ENCODE measurements at regions not wholly inside any gene's neighbourhood (a gene's known extent, or its start where the extent isn't known, plus 50 kb on each side); places are given as distances from the start of the nearest gene placed in this dataset.

DNA sequence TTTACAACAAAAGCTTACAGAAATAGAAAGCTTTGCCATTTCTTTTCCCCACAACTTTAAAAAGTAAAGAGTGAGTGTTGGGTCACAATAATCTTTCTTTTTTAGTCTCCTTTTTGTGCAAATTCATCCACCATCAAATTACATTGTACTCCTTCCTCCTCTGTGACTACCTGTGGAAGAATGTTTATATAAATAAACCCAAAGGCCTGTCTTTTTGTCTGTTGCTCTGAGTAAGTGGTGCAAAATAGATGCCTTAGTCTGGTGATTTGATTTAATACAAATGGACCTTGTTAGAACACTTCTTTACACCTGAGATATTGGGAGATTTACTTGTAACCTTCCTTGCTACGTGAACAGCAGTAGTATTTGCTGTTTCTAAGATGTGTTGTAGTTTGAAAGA lies 53.5 kb upstream of the TAF11L2 start:
- Histone ChIP-seq H3K27me3 (ENCODE audit: control insufficient read depth, insufficient read depth, low read length) (no peaks in the 10 kb centered on the region), H3K4me3 (ENCODE audit: low read length) (no peak overlapping the region), H3K4me1 (ENCODE audit: control insufficient read depth, insufficient read depth, low read length) (no peaks in the 10 kb centered on the region), H3K9me3 (ENCODE audit: control insufficient read depth, insufficient read depth, low read length) (no peaks in the 10 kb centered on the region), H3K27ac (ENCODE audit: low read length) (no peak overlapping the region), H3K36me3 (ENCODE audit: control insufficient read depth, insufficient read depth, low read length) (no peaks in the 10 kb centered on the region)
- H3K36me3 Mint-ChIP-seq, result no peaks in the 10 kb centered on the region
- ATAC-seq, result no peak
- intact Hi-C loops (cut with micrococcal nuclease), result no loop called here
- H3K27me3 Mint-ChIP-seq (ENCODE audit: low read depth in 2 of 2), result no peaks in the 10 kb centered on the region
- no peak for DNase-seq
- no peaks in the 10 kb centered on the region for H3K4me1 Mint-ChIP-seq
- no peak overlapping the region for H3K27ac Mint-ChIP-seq
- peaks cover 6 to 15% of the 10 kb centered on the region in 2 donors for H3K9me3 Mint-ChIP-seq
- TF ChIP-seq, protein P1, sequence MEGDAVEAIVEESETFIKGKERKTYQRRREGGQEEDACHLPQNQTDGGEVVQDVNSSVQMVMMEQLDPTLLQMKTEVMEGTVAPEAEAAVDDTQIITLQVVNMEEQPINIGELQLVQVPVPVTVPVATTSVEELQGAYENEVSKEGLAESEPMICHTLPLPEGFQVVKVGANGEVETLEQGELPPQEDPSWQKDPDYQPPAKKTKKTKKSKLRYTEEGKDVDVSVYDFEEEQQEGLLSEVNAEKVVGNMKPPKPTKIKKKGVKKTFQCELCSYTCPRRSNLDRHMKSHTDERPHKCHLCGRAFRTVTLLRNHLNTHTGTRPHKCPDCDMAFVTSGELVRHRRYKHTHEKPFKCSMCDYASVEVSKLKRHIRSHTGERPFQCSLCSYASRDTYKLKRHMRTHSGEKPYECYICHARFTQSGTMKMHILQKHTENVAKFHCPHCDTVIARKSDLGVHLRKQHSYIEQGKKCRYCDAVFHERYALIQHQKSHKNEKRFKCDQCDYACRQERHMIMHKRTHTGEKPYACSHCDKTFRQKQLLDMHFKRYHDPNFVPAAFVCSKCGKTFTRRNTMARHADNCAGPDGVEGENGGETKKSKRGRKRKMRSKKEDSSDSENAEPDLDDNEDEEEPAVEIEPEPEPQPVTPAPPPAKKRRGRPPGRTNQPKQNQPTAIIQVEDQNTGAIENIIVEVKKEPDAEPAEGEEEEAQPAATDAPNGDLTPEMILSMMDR (IDR thresholded peaks at IDR 0.05), result no peak
- H3K4me3 Mint-ChIP-seq, result no peak overlapping the region
- WGBS (ENCODE audit: insufficient coverage), result no CpG with 5 or more reads among the region's 1 CpG

DNA sequence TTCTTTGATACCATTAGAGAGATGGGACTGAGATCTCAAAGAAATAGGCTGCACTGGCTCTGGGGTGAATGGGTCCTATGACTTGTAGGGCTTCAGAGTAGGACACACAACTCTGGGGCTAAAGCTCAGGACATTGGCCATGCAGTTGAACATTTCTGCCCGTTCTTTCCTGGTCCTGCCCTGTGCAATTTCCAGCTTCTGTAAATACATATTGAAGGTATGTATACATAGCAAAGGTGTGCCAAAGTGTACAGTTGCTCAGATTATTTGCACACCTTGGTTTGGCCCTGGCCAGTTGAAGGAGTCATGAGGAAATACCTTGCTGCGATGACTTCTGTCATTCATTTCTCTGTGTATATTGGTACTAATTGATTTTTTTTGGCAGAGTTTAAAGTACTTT lies 52.8 kb upstream of the TAF11L2 start:
- TF ChIP-seq, protein P1 (IDR thresholded peaks at IDR 0.05), result no peak
- Histone ChIP-seq H3K9me3 (ENCODE audit: control insufficient read depth, insufficient read depth, low read length) (no peaks in the 10 kb centered on the region), H3K36me3 (ENCODE audit: control insufficient read depth, insufficient read depth, low read length) (no peaks in the 10 kb centered on the region), H3K4me1 (ENCODE audit: control insufficient read depth, insufficient read depth, low read length) (no peaks in the 10 kb centered on the region), H3K27ac (ENCODE audit: low read length) (no peak overlapping the region), H3K27me3 (ENCODE audit: control insufficient read depth, insufficient read depth, low read length) (no peaks in the 10 kb centered on the region), H3K4me3 (ENCODE audit: low read length) (no peak overlapping the region)
- no peak for ATAC-seq
- Mint-ChIP-seq H3K27me3 (ENCODE audit: low read depth in 2 of 2) (no peaks in the 10 kb centered on the region), H3K4me3 (no peak overlapping the region), H3K36me3 (no peaks in the 10 kb centered on the region), H3K27ac (no peak overlapping the region), H3K4me1 (no peaks in the 10 kb centered on the region), H3K9me3 (peaks cover 6 to 12% of the 10 kb centered on the region in 2 donors)
- WGBS (ENCODE audit: insufficient coverage), result 90% methylated on average over 2 of the region's 2 CpGs
- DNase-seq, result no peak
- intact Hi-C loops (cut with micrococcal nuclease), result no loop called here
